Natural killer cell (primary cell): ENCODE measurements at regions not wholly inside any gene's neighbourhood (a gene's known extent, or its start where the extent isn't known, plus 50 kb on each side); places are given as distances from the start of the nearest gene placed in this dataset.

Experiments
- ATAC-seq, 3 donors: fragments of 150-1000 bp in 2 of 3; fragments of 200-7000 bp in 1 of 3; cut with Tn5 transposase; 1 replicate in 1 of 3; 2 replicates in 2 of 3; pipeline ENCODE4 v1.10.0; 2021; ENCODE audit warnings: mild to moderate bottlenecking in 2 of 3, moderate library complexity in 2 of 3
- DNase-seq, 2 donors: peaks; one replicate each; pipeline versions ENCODE4 v3.0.0 to v3.0.0-alpha.2; 2013 to 2021; ENCODE audit warnings: mixed read lengths in 1 of 2
- H3K27ac ChIP-seq: one replicate; pipeline ENCODE4 v1.5.1; 2013; ENCODE audit warnings: mild to moderate bottlenecking, low read length
- H3K27me3 ChIP-seq: one replicate; pipeline ENCODE4 v1.6.1; 2013; ENCODE audit warnings: low read length; ENCODE audit not compliant: control insufficient read depth, insufficient read depth
- H3K36me3 ChIP-seq: one replicate; pipeline ENCODE4 v1.6.1; 2013; ENCODE audit warnings: low read length; ENCODE audit not compliant: control insufficient read depth, insufficient read depth
- H3K4me1 ChIP-seq: one replicate; pipeline ENCODE4 v1.6.1; 2013; ENCODE audit warnings: low read length; ENCODE audit not compliant: control insufficient read depth, insufficient read depth
- H3K4me3 ChIP-seq: one replicate; pipeline ENCODE4 v1.5.1; 2013; ENCODE audit warnings: low read length
- H3K9me3 ChIP-seq: one replicate; pipeline ENCODE4 v1.6.1; 2013; ENCODE audit warnings: low read length; ENCODE audit not compliant: control insufficient read depth, insufficient read depth
- H3K27ac Mint-ChIP-seq, 2 donors: one replicate each; pipeline ENCODE4 v1.8.0; 2022; ENCODE audit warnings: mild to moderate bottlenecking in 2 of 2, mixed read lengths in 2 of 2, moderate library complexity in 1 of 2
- H3K27me3 Mint-ChIP-seq, 2 donors: one replicate each; pipeline ENCODE4 v1.8.0; 2022; ENCODE audit warnings: low read depth in 2 of 2, mixed read lengths in 2 of 2
- H3K36me3 Mint-ChIP-seq: one replicate; pipeline ENCODE4 v1.8.0; 2022; ENCODE audit warnings: mixed read lengths
- H3K4me1 Mint-ChIP-seq, 2 donors: one replicate each; pipeline ENCODE4 v1.8.0; 2022; ENCODE audit warnings: mixed read lengths in 2 of 2
- H3K4me3 Mint-ChIP-seq: one replicate; pipeline ENCODE4 v1.8.0; 2022; ENCODE audit warnings: mild to moderate bottlenecking, moderate library complexity, mixed read lengths
- H3K9me3 Mint-ChIP-seq, 2 donors: one replicate each; pipeline ENCODE4 v1.8.0; 2022; ENCODE audit warnings: mixed read lengths in 2 of 2
- WGBS: methylation state at CpG from one replicate; pipeline ENCODE4 v1.1.7; 2013; ENCODE audit warnings: missing lambda C conversion rate; ENCODE audit not compliant: insufficient coverage; 5-methylcytosine and 5-hydroxymethylcytosine counted together
- intact Hi-C: fragments of 100-400 bp; cut with micrococcal nuclease; formaldehyde crosslinking; loops from one replicate; pipeline ENCODE4 v1.14.2; 2022
- TF ChIP-seq, protein P1 (sequence below): fragments of 200-600 bp; IDR thresholded peaks from one replicate; pipeline ENCODE4 v1.8.0; 2022; ENCODE audit warnings: antibody characterized with exemption

DNA sequence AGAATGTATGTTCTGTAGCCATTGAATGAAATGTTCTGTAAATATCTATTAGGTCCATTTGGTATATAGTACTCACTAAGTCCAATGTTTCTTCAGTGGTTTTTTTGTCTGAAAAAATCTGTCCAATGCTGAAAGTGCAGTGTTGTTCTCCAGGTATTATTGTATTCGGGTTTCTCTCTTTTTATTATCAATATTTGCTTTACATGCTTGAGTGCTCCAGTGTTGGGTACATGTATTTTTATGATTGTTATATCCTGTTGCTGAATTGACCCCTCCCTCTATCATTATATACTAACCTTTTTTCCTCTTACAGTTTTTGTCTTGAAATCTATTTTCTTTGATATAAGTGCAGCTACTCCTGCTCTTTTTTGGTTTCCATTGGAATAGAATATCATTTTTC, 382.2 kb downstream of the CCER1 start:
- TF ChIP-seq, protein P1, sequence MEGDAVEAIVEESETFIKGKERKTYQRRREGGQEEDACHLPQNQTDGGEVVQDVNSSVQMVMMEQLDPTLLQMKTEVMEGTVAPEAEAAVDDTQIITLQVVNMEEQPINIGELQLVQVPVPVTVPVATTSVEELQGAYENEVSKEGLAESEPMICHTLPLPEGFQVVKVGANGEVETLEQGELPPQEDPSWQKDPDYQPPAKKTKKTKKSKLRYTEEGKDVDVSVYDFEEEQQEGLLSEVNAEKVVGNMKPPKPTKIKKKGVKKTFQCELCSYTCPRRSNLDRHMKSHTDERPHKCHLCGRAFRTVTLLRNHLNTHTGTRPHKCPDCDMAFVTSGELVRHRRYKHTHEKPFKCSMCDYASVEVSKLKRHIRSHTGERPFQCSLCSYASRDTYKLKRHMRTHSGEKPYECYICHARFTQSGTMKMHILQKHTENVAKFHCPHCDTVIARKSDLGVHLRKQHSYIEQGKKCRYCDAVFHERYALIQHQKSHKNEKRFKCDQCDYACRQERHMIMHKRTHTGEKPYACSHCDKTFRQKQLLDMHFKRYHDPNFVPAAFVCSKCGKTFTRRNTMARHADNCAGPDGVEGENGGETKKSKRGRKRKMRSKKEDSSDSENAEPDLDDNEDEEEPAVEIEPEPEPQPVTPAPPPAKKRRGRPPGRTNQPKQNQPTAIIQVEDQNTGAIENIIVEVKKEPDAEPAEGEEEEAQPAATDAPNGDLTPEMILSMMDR = no peak
- Histone ChIP-seq H3K9me3 (no peaks in the 10 kb centered on the region), H3K27me3 (no peaks in the 10 kb centered on the region), H3K27ac (no peak overlapping the region), H3K4me1 (no peaks in the 10 kb centered on the region), H3K4me3 (no peak overlapping the region), H3K36me3 (no peaks in the 10 kb centered on the region)
- Mint-ChIP-seq H3K4me1 (no peaks in the 10 kb centered on the region), H3K36me3 (peaks cover 7% of the 10 kb centered on the region), H3K4me3 (no peak overlapping the region), H3K27me3 (no peaks in the 10 kb centered on the region), H3K9me3 (peaks cover 9 to 22% of the 10 kb centered on the region in 2 donors), H3K27ac (no peak overlapping the region)
- no CpG with 5 or more reads among the region's 1 CpG for WGBS
- DNase-seq (no peak), ATAC-seq (no peak)
- intact Hi-C loops = no loop called here

DNA sequence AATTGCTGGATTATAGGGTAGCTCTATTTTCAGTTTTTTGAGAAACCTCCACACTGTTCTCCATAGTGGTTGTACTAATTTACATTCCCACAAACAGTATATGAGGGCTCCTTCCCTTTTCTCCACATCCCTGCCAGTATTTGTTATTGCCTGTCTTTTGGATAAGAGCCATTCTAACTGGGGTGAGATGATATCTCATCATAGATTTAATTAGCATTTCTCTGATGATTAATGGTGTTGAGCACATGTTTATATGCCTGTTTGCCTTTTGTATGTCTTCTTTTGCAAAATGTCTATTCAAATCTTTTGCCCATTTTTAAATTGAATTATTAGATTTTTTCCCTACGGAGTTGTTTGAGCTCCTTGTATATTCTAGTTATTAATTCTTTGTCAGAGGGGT, 385.3 kb downstream of the CCER1 start:
- DNase-seq (no peak), ATAC-seq (no peak)
- 100% methylated on average over 1 of the region's 1 CpG for WGBS
- H3K9me3 Mint-ChIP-seq = peaks cover 20 to 35% of the 10 kb centered on the region in 2 donors
- H3K27ac Mint-ChIP-seq = no peak overlapping the region
- no peak overlapping the region for H3K4me3 Mint-ChIP-seq
- H3K36me3 ChIP-seq = no peaks in the 10 kb centered on the region
- no peaks in the 10 kb centered on the region for H3K27me3 Mint-ChIP-seq
- H3K27me3 ChIP-seq = no peaks in the 10 kb centered on the region
- H3K27ac ChIP-seq = no peak overlapping the region
- H3K4me1 ChIP-seq = no peaks in the 10 kb centered on the region
- TF ChIP-seq, protein P1 = no peak
- no peaks in the 10 kb centered on the region for H3K9me3 ChIP-seq
- H3K36me3 Mint-ChIP-seq = peaks cover 12% of the 10 kb centered on the region
- H3K4me3 ChIP-seq = no peak overlapping the region
- H3K4me1 Mint-ChIP-seq = no peaks in the 10 kb centered on the region
- intact Hi-C loops = no loop called here

- TF ChIP-seq, protein P1 = no peak
- DNase-seq = no peak
- intact Hi-C loops = no loop called here
Measured at GRCh38 chr12:90562671-90563070, 392.3 kb downstream of the CCER1 start.

DNA sequence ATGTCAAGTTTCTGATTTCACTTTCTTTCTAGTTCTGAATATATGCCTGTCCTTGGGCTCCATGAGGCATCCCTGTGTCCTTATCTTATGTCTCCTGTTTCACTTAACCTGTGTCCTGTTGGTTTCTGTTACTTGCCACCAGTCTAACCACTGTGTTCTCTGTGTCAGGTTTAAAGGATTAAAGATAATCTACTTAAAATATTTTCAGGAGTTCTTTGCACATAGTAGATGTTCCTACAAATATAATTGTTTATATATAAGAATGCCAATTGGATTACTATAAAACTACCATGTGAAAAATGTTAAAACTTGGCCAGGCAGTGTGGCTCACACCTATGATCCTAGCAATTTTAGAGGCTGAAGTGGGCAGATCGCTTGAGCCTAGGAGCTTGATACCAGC, 406.4 kb downstream of the CCER1 start:
- Histone ChIP-seq H3K27ac (no peak overlapping the region), H3K27me3 (no peaks in the 10 kb centered on the region), H3K4me1 (no peaks in the 10 kb centered on the region), H3K9me3 (no peaks in the 10 kb centered on the region), H3K4me3 (no peak overlapping the region), H3K36me3 (no peaks in the 10 kb centered on the region)
- Mint-ChIP-seq H3K27ac (no peak overlapping the region), H3K4me1 (no peaks in the 10 kb centered on the region), H3K27me3 (no peaks in the 10 kb centered on the region), H3K4me3 (no peak overlapping the region), H3K9me3 (peaks cover 2 to 4% of the 10 kb centered on the region in 2 donors), H3K36me3 (no peaks in the 10 kb centered on the region)
- 86% methylated on average over 1 of the region's 1 CpG for WGBS
- TF ChIP-seq, protein P1 = no peak
- no peak for ATAC-seq
- intact Hi-C loops = no loop called here
- no peak for DNase-seq

More at GRCh38 chr12:90562671-90563070, 392.3 kb downstream of the CCER1 start:
- no peaks in the 10 kb centered on the region for H3K36me3 ChIP-seq
- no peak overlapping the region for H3K27ac ChIP-seq
- Mint-ChIP-seq H3K9me3 (peaks cover 18 to 21% of the 10 kb centered on the region in 2 donors), H3K36me3 (peaks cover 7% of the 10 kb centered on the region), H3K27me3 (no peaks in the 10 kb centered on the region), H3K27ac (no peak overlapping the region), H3K4me1 (no peaks in the 10 kb centered on the region), H3K4me3 (no peak overlapping the region)
- H3K4me1 ChIP-seq = no peaks in the 10 kb centered on the region
- no peaks in the 10 kb centered on the region for H3K9me3 ChIP-seq
- H3K27me3 ChIP-seq = no peaks in the 10 kb centered on the region
- no peak for ATAC-seq
- no peak overlapping the region for H3K4me3 ChIP-seq
